Stimulated activated naive CD8-positive, alpha-beta T cell treated with anti-CD3 and anti-CD28 coated beads, Interleukin-15, Interleukin-2, amounts not matched to agents 100 U/mL and 50 U/mL, for 24 hours (primary cell): ENCODE measurements at regions not wholly inside any gene's neighbourhood (a gene's known extent, or its start where the extent isn't known, plus 50 kb on each side); places are given as distances from the start of the nearest gene placed in this dataset.
"Not testable (repeated sequence)": the region's sequence is repeated elsewhere in the genome, so short reads cannot be mapped to it uniquely, and the experiment has no call there.

Experiments
- ATAC-seq: fragments of 150-1000 bp; cut with Tn5 transposase; one replicate; pipeline ENCODE4 v1.10.0; 2021
- DNase-seq: peaks from one replicate; pipeline ENCODE4 v3.0.0; 2021

GRCh38 chrX:1102786-1103185 is 109.7 kb downstream of the CRLF2 start:
- DNase-seq (no peak), ATAC-seq (no peak)

- not testable (repeated sequence) for ATAC-seq, DNase-seq
Observed at GRCh38 chrX:1102221-1102620, 110.2 kb downstream of the CRLF2 start.

GRCh38 chrX:1099146-1099770 is 113.2 kb downstream of the CRLF2 start:
- no peak for DNase-seq
- ATAC-seq = no peak

GRCh38 chrX:1097328-1097727 is 115.1 kb downstream of the CRLF2 start:
- no peak for DNase-seq
- no peak for ATAC-seq

GRCh38 chrX:1094566-1095333 is 117.7 kb downstream of the CRLF2 start:
- ATAC-seq = no peak
- DNase-seq = no peak

GRCh38 chrX:1093586-1094421 is 118.6 kb downstream of the CRLF2 start:
- DNase-seq (no peak), ATAC-seq (no peak)

GRCh38 chrX:1093121-1093520 is 119.3 kb downstream of the CRLF2 start:
- peak; percentile 85 for ATAC-seq
- DNase-seq = peak; percentile 45

- ATAC-seq (peak; percentile 55), DNase-seq (no peak)
Observed at GRCh38 chrX:1086444-1087409, 125.7 kb downstream of the CRLF2 start.

GRCh38 chrX:1085871-1086270 is 126.6 kb downstream of the CRLF2 start:
- peak; percentile 36 for ATAC-seq
- not testable (repeated sequence) for DNase-seq

GRCh38 chrX:1084689-1085088 is 127.8 kb downstream of the CRLF2 start:
- DNase-seq = no peak
- no peak for ATAC-seq

GRCh38 chrX:1076871-1077651 is 135.4 kb downstream of the CRLF2 start:
- no peak for DNase-seq
- no peak for ATAC-seq

- DNase-seq (no peak), ATAC-seq (no peak)
Observed at GRCh38 chrX:1075741-1076140, 136.7 kb downstream of the CRLF2 start.

GRCh38 chrX:1075156-1075555 is 137.3 kb downstream of the CRLF2 start:
- DNase-seq (no peak), ATAC-seq (no peak)

GRCh38 chrX:1074755-1075154 is 137.7 kb downstream of the CRLF2 start:
- no peak for DNase-seq
- ATAC-seq = no peak

- no peak for ATAC-seq
- no peak for DNase-seq
Observed at GRCh38 chrX:1074172-1074571, 138.3 kb downstream of the CRLF2 start.

- DNase-seq (no peak), ATAC-seq (peak; percentile 28)
Observed at GRCh38 chrX:1072637-1073377, 139.6 kb downstream of the CRLF2 start.

GRCh38 chrX:1071351-1071750 is 141.1 kb downstream of the CRLF2 start:
- DNase-seq (no peak), ATAC-seq (no peak)

GRCh38 chrX:1062351-1062750 is 150.1 kb downstream of the CRLF2 start:
- no peak for ATAC-seq
- no peak for DNase-seq

GRCh38 chrX:1060562-1060960 is 151.9 kb downstream of the CRLF2 start:
- no peak for DNase-seq
- no peak for ATAC-seq
